K562 (cell line): ENCODE measurements at regions not wholly inside any gene's neighbourhood (a gene's known extent, or its start where the extent isn't known, plus 50 kb on each side); places are given as distances from the start of the nearest gene placed in this dataset.
A peak's percentile ranks its signal among the peaks of the same experiment; 100 is the strongest.

Experiments
- ATAC-seq: fragments of 200-7000 bp; cut with Tn5 transposase; 3 replicates; pipeline ENCODE4 v1.9.1; 2020; ENCODE audit warnings: moderate library complexity
- BruUV-seq: library from RNA; stranded (reverse); fragments of 400-500 nt; replicated peaks from 2 replicates; lab custom pipeline; 2021; lab: Mats Ljungman, UMichigan
- CTCF ChIA-PET: fragments of 300-600 bp; formaldehyde crosslinking; extraction: SDS; loops from one replicate; lab custom pipeline; 2021; ENCODE audit warnings: low intra/inter-chr PET ratio; lab: Yijun Ruan, JAX
- POLR2A ChIA-PET: fragments of 300-600, 350-650 bp; sonication (Branson Sonifier 250); formaldehyde crosslinking; extraction: SDS; loops from one replicate; lab custom pipeline; 2021; ENCODE audit warnings: antibody characterized with exemption, inconsistent platforms; lab: Yijun Ruan, JAX
- DNase-seq, 4 experiments: peaks; one replicate each; pipeline versions ENCODE4 v3.0.0 to v3.0.0-alpha.2; 2011 to 2018; ENCODE audit warnings: low spot score in 3 of 4, mixed read lengths in 3 of 4; ENCODE audit errors: extremely low read depth in 1 of 4
- FAIRE-seq: peaks from 2 replicates; lab custom pipeline; 2011; peaks lifted over from hg19 to GRCh38; lab: Jason Lieb, UNC
- H2AFZ ChIP-seq: 2 replicates; pipeline ENCODE4 v1.6.0; 2011; ENCODE audit warnings: low read depth, low read length, control low read depth, inconsistent platforms
- H3K27ac ChIP-seq: fragments of 200-600 bp; 3 replicates; pipeline ENCODE4 v1.8.0; 2011; ENCODE audit warnings: low read depth, mild to moderate bottlenecking, control low read depth, inconsistent platforms, low read length, moderate library complexity, mixed read lengths; ENCODE audit errors: extremely low read depth
- H3K27me3 ChIP-seq, 2 experiments: fragments of 300-600 bp in 1 of 2; 2 replicates in 1 of 2; 3 replicates in 1 of 2; pipeline versions ENCODE4 v1.6.0 to v1.8.0; 2011; ENCODE audit warnings: inconsistent platforms in 2 of 2, low read length in 2 of 2, mild to moderate bottlenecking in 1 of 2, mixed read lengths in 1 of 2, moderate library complexity in 1 of 2; ENCODE audit not compliant: control insufficient read depth in 2 of 2, insufficient read depth in 2 of 2
- H3K36me3 ChIP-seq: fragments of 300-600 bp; 3 replicates; pipeline ENCODE4 v1.8.0; 2011; ENCODE audit warnings: mild to moderate bottlenecking, low read length, inconsistent platforms; ENCODE audit not compliant: control insufficient read depth, insufficient read depth
- H3K4me1 ChIP-seq, 2 experiments: fragments of 200-600 bp in 1 of 2; replicated peaks in 1 of 2; 2 replicates in 1 of 2; 3 replicates in 1 of 2; pipeline versions ENCODE4 v1.5.1 to v1.8.0; 2011; ENCODE audit warnings: inconsistent platforms in 2 of 2, low read length in 2 of 2, mild to moderate bottlenecking in 1 of 2, mixed read lengths in 1 of 2, moderate library complexity in 1 of 2; ENCODE audit not compliant: control insufficient read depth in 2 of 2, insufficient read depth in 2 of 2
- H3K4me2 ChIP-seq: 2 replicates; pipeline ENCODE4 v1.6.1; 2011; ENCODE audit warnings: low read length, control low read depth, inconsistent platforms, mixed read lengths; ENCODE audit not compliant: insufficient read depth
- H3K4me3 ChIP-seq: fragments of 200-600 bp; sonication (generic), shearing (Covaris generic); 2 replicates; pipeline ENCODE4 v1.5.1; 2016; ENCODE audit warnings: control low read depth, inconsistent platforms
- H3K79me2 ChIP-seq: fragments of 200-600 bp; 3 replicates; pipeline ENCODE4 v1.8.0; 2011; ENCODE audit warnings: low read length, inconsistent platforms; ENCODE audit not compliant: control insufficient read depth, insufficient read depth
- H3K9ac ChIP-seq, 2 experiments: 2 replicates each; pipeline versions ENCODE4 v1.6.0 to v1.6.1; 2011; ENCODE audit warnings: low read depth in 2 of 2, low read length in 2 of 2, control low read depth in 1 of 2, inconsistent platforms in 1 of 2, mild to moderate bottlenecking in 1 of 2, mixed read lengths in 1 of 2; ENCODE audit not compliant: insufficient read depth in 1 of 2
- H3K9me1 ChIP-seq: one replicate; pipeline ENCODE4 v1.6.0; 2011; ENCODE audit warnings: inconsistent platforms, mild to moderate bottlenecking, low read length, moderate library complexity; ENCODE audit not compliant: control insufficient read depth, insufficient read depth
- H3K9me3 ChIP-seq: replicated peaks from 2 replicates; pipeline ENCODE4 v1.5.1; 2011; ENCODE audit warnings: low read depth, low read length, inconsistent platforms; ENCODE audit not compliant: control insufficient read depth, insufficient read depth
- H4K20me1 ChIP-seq: replicated peaks from 2 replicates; pipeline ENCODE4 v1.6.1; 2011; ENCODE audit warnings: low read length, inconsistent platforms, mixed read lengths; ENCODE audit not compliant: control insufficient read depth, insufficient read depth
- CBX3 ChIP-seq, 2 experiments: IDR thresholded peaks; 1 replicate in 1 of 2; 2 replicates in 1 of 2; pipeline ENCODE4 v1.6.1; 2012; ENCODE audit warnings: inconsistent platforms in 2 of 2, low read length in 2 of 2, borderline replicate concordance in 1 of 2, control low read depth in 1 of 2
- DMBX1 ChIP-seq: fragments of 250-450 bp; sonication (Bioruptor Pico); IDR thresholded peaks from 2 replicates; pipeline ENCODE4 v1.8.0; 2022; ENCODE audit warnings: inconsistent platforms, mild to moderate bottlenecking, moderate library complexity, borderline replicate concordance
- ELK1 ChIP-seq: sonication (generic); formaldehyde crosslinking; IDR thresholded peaks from 2 replicates; pipeline ENCODE4 v1.8.1; 2022; ENCODE audit warnings: missing genetic modification reagents
- MECOM ChIP-seq: fragments of 250-450 bp; sonication (Bioruptor Pico); IDR thresholded peaks from 2 replicates; pipeline ENCODE4 v1.8.0; 2022; ENCODE audit warnings: inconsistent platforms
- NFIC ChIP-seq: fragments of 450-650 bp; IDR thresholded peaks from 2 replicates; pipeline ENCODE4 v1.6.1; 2017; ENCODE audit warnings: mild to moderate bottlenecking, inconsistent platforms
- ZHX1 ChIP-seq: fragments of 150-350 bp; conservative IDR thresholded peaks from 2 replicates; pipeline ENCODE4 v1.6.1; 2014; ENCODE audit warnings: low read length
- ZNF384 ChIP-seq: IDR thresholded peaks from 2 replicates; pipeline ENCODE4 v1.6.1; 2012; ENCODE audit warnings: low read depth, low read length, improper control_type of control experiment
- WGBS: fragments of 100-300 bp; shearing (Covaris generic); methylation state at CpG from one replicate; pipeline ENCODE4 v1.1.6; 2016; ENCODE audit warnings: low coverage, mixed read lengths; ENCODE audit not compliant: insufficient coverage; ENCODE audit errors: missing lambda C conversion rate; 5-methylcytosine and 5-hydroxymethylcytosine counted together
- in situ Hi-C: fragments of 300-500 bp; cut with MboI; formaldehyde crosslinking; loops from 4 replicates; pipeline ENCODE4 v1.15.0; 2018; ENCODE audit warnings: inconsistent platforms, mixed read lengths
- intact Hi-C: fragments of 100-400 bp; cut with micrococcal nuclease; formaldehyde crosslinking; loops from 2 replicates; pipeline ENCODE4 v1.14.2; 2022

- peak in 1 of 4 experiments; percentile 51 for DNase-seq
- Histone ChIP-seq H2AFZ (peak overlapping the region; percentile 5; the same call in 1 of the 2 replicates), H3K27me3 (no peaks in the 10 kb centered on the region), H3K36me3 (no peaks in the 10 kb centered on the region), H3K9me1 (no peaks in the 10 kb centered on the region), H3K4me3 (no peak overlapping the region), H4K20me1 (no peaks in the 10 kb centered on the region), H3K79me2 (no peaks in the 10 kb centered on the region), H3K4me1 (peaks cover 11 to 35% of the 10 kb centered on the region in 2 experiments), H3K9me3 (peaks cover 4% of the 10 kb centered on the region; the same call in 1 of the 2 replicates), H3K9ac (no peak overlapping the region), H3K27ac (peak overlapping the region; percentile 73; the same call in 1 of the 3 replicates), H3K4me2 (no peak overlapping the region)
- intact Hi-C loops = loop anchor here (5.0 kb wide), 2 partner anchors 218 to 263 kb away; no protein-coding TSS in a partner anchor
- ChIA-PET POLR2A (interaction anchor here (0.7 kb wide), 1 partner anchor 12 kb away, joined by 3 read pairs; no protein-coding TSS in a partner anchor), CTCF (no interaction called here)
- no peak for ATAC-seq
- 26% methylated on average over 6 of the region's 6 CpGs for WGBS
- peak in 1 of 2 experiments; percentile 46; a peak in 1 of 3 replicates for TF ChIP-seq CBX3 (IDR thresholded peaks at IDR 0.05; ENCODE audit: borderline replicate concordance in 1 of 2, low read length in 2 of 2)
- TF ChIP-seq ELK1 (CRISPR knock-in tag) = no peak
- 0 out of 2 replicates have a peak, but pooled peaks have one; percentile 27 for TF ChIP-seq DMBX1 (CRISPR knock-in tag)
- peak; percentile 71 for TF ChIP-seq NFIC
- TF ChIP-seq ZHX1 = no peak
- no peak for TF ChIP-seq ZNF384
- TF ChIP-seq MECOM (CRISPR knock-in tag) = peak; percentile 26; the same call in 1 of the 2 replicates
- BruUV-seq = no TSS peak
- in situ Hi-C loops = no loop called here
- no peak for FAIRE-seq
Measured at GRCh38 chr15:96054621-96055020, 275.9 kb upstream of the NR2F2 start.
